Neural progenitor cell (in vitro differentiated cells): ENCODE measurements at regions not wholly inside any gene's neighbourhood (a gene's known extent, or its start where the extent isn't known, plus 50 kb on each side); places are given as distances from the start of the nearest gene placed in this dataset.

Experiments used
- DNase-seq: peaks from one replicate; pipeline ENCODE4 v3.0.0-alpha.2; 2016; ENCODE audit warnings: low spot score
- H2AFZ ChIP-seq: fragments of 200-600 bp; sonication (generic); replicated peaks from 2 replicates; pipeline ENCODE4 v1.6.1; 2016; ENCODE audit warnings: antibody characterized with exemption
- H3F3A ChIP-seq: fragments of 200-600 bp; sonication (generic); 2 replicates; pipeline ENCODE4 v1.6.1; 2016; ENCODE audit warnings: antibody characterized with exemption, low read depth
- H3K27ac ChIP-seq: fragments of 200-600 bp; sonication (generic); 2 replicates; pipeline ENCODE4 v1.5.1; 2016; ENCODE audit warnings: mild to moderate bottlenecking
- H3K27me3 ChIP-seq: fragments of 200-600 bp; sonication (generic); 2 replicates; pipeline ENCODE4 v1.6.1; 2016; ENCODE audit warnings: mild to moderate bottlenecking, moderate library complexity
- H3K36me3 ChIP-seq: fragments of 200-600 bp; sonication (generic); 2 replicates; pipeline ENCODE4 v1.5.1; 2016
- H3K4me1 ChIP-seq: fragments of 200-600 bp; sonication (generic); 2 replicates; pipeline ENCODE4 v1.6.1; 2016; ENCODE audit warnings: mixed run types
- H3K4me2 ChIP-seq: fragments of 200-600 bp; sonication (generic); 2 replicates; pipeline ENCODE4 v1.6.1; 2016
- H3K4me3 ChIP-seq: fragments of 200-600 bp; sonication (generic); 2 replicates; pipeline ENCODE4 v1.5.1; 2016
- H3K79me2 ChIP-seq: fragments of 200-600 bp; sonication (generic); 2 replicates; pipeline ENCODE4 v1.6.1; 2016; ENCODE audit warnings: low read depth
- H3K9ac ChIP-seq: fragments of 200-600 bp; sonication (generic); 2 replicates; pipeline ENCODE4 v1.6.1; 2016
- H3K9me3 ChIP-seq: fragments of 200-600 bp; sonication (generic); 2 replicates; pipeline ENCODE4 v1.5.1; 2016; ENCODE audit warnings: low read depth
- H4K20me1 ChIP-seq: fragments of 200-600 bp; sonication (generic); 2 replicates; pipeline ENCODE4 v1.6.1; 2016; ENCODE audit warnings: low read depth
- H3K27ac Mint-ChIP-seq: 3 replicates; pipeline ENCODE4 v1.8.0; 2021; ENCODE audit warnings: mixed read lengths
- H3K27me3 Mint-ChIP-seq: 2 replicates; pipeline ENCODE4 v1.8.0; 2022; ENCODE audit warnings: low read depth, mild to moderate bottlenecking, inconsistent platforms, moderate library complexity, mixed read lengths; ENCODE audit not compliant: insufficient read depth
- H3K36me3 Mint-ChIP-seq: 3 replicates; pipeline ENCODE4 v1.8.0; 2021; ENCODE audit warnings: mixed read lengths
- H3K4me1 Mint-ChIP-seq: 3 replicates; pipeline ENCODE4 v1.8.0; 2021; ENCODE audit warnings: mixed read lengths
- H3K4me3 Mint-ChIP-seq: 3 replicates; pipeline ENCODE4 v1.8.0; 2021; ENCODE audit warnings: mild to moderate bottlenecking, moderate library complexity, mixed read lengths
- H3K9me3 Mint-ChIP-seq: 3 replicates; pipeline ENCODE4 v1.8.0; 2020; ENCODE audit warnings: mixed read lengths
- EZH2 ChIP-seq: fragments of 200-600 bp; sonication (generic); IDR thresholded peaks from 2 replicates; pipeline ENCODE4 v1.6.1; 2017; ENCODE audit warnings: antibody characterized with exemption, mild to moderate bottlenecking, moderate library complexity
- EZH2phosphoT487 ChIP-seq: fragments of 200-600 bp; sonication (generic); IDR thresholded peaks from 2 replicates; pipeline ENCODE4 v1.6.1; 2017; ENCODE audit warnings: antibody characterized with exemption
- TF ChIP-seq, protein P1 (sequence below): fragments of 200-600 bp; sonication (generic); IDR thresholded peaks from 2 replicates; pipeline ENCODE4 v1.5.1; 2017; ENCODE audit warnings: antibody characterized with exemption, mild to moderate bottlenecking

GRCh38 chr3:22372292-22373062 lies 621.5 kb upstream of the ZNF385D start:
- Histone ChIP-seq H2AFZ (peak overlapping the region; percentile 85), H3K27me3 (peaks cover 72% of the 10 kb centered on the region), H3K27ac (no peak overlapping the region), H3K36me3 (no peaks in the 10 kb centered on the region), H3F3A (peaks cover 4% of the 10 kb centered on the region), H3K9me3 (no peaks in the 10 kb centered on the region), H4K20me1 (peaks cover 6% of the 10 kb centered on the region), H3K4me1 (peaks cover 7% of the 10 kb centered on the region), H3K79me2 (no peaks in the 10 kb centered on the region), H3K4me3 (peak overlapping the region; percentile 54), H3K4me2 (peak overlapping the region; percentile 96), H3K9ac (no peak overlapping the region)
- Mint-ChIP-seq H3K4me1 (peaks cover 11% of the 10 kb centered on the region), H3K27me3 (peaks cover 32% of the 10 kb centered on the region), H3K9me3 (peaks cover 3% of the 10 kb centered on the region), H3K27ac (no peak overlapping the region), H3K36me3 (no peaks in the 10 kb centered on the region), H3K4me3 (peak overlapping the region; percentile 80)
- peak; percentile 79 for DNase-seq
- TF ChIP-seq EZH2, result peak; percentile 80
- TF ChIP-seq, protein P1, sequence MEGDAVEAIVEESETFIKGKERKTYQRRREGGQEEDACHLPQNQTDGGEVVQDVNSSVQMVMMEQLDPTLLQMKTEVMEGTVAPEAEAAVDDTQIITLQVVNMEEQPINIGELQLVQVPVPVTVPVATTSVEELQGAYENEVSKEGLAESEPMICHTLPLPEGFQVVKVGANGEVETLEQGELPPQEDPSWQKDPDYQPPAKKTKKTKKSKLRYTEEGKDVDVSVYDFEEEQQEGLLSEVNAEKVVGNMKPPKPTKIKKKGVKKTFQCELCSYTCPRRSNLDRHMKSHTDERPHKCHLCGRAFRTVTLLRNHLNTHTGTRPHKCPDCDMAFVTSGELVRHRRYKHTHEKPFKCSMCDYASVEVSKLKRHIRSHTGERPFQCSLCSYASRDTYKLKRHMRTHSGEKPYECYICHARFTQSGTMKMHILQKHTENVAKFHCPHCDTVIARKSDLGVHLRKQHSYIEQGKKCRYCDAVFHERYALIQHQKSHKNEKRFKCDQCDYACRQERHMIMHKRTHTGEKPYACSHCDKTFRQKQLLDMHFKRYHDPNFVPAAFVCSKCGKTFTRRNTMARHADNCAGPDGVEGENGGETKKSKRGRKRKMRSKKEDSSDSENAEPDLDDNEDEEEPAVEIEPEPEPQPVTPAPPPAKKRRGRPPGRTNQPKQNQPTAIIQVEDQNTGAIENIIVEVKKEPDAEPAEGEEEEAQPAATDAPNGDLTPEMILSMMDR, result no peak
- TF ChIP-seq EZH2phosphoT487, result peak; percentile 59

GRCh38 chr3:22373182-22373581 lies 622.2 kb upstream of the ZNF385D start:
- no peak overlapping the region for H3K9ac ChIP-seq
- H3K27me3 Mint-ChIP-seq, result peaks cover 32% of the 10 kb centered on the region
- peaks cover 72% of the 10 kb centered on the region for H3K27me3 ChIP-seq

DNA sequence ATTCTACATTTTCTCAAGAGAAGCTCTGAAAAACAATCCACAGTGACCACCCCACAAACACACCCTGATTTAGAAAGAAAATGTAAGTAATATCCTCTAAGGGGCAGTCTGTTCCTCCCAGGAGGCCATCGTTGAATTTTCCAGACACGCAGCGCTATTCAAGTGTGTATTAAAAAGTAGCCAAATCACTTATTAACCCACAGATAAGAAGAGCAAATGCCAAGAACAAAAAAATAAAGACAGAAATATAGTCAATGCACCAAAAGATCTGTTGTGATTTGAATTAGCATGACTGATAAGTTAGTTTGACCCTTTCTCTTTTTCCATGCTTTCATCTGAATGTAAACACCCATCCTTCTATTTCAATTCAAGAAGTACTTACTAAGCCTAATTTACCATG lies 622.8 kb upstream of the ZNF385D start:
- TF ChIP-seq EZH2phosphoT487 (no peak), EZH2 (no peak)
- TF ChIP-seq, protein P1, result no peak
- Mint-ChIP-seq H3K9me3 (peaks cover 3% of the 10 kb centered on the region), H3K4me3 (no peak overlapping the region), H3K27me3 (peaks cover 30% of the 10 kb centered on the region), H3K4me1 (peaks cover 11% of the 10 kb centered on the region), H3K36me3 (no peaks in the 10 kb centered on the region), H3K27ac (no peak overlapping the region)
- Histone ChIP-seq H3K27ac (no peak overlapping the region), H3K36me3 (no peaks in the 10 kb centered on the region), H4K20me1 (peaks cover 6% of the 10 kb centered on the region), H3K79me2 (no peaks in the 10 kb centered on the region), H3K4me2 (no peak overlapping the region), H3K9me3 (no peaks in the 10 kb centered on the region), H2AFZ (no peak overlapping the region), H3F3A (peaks cover 4% of the 10 kb centered on the region), H3K27me3 (peaks cover 66% of the 10 kb centered on the region), H3K9ac (no peak overlapping the region), H3K4me1 (peaks cover 7% of the 10 kb centered on the region), H3K4me3 (no peak overlapping the region)
- no peak for DNase-seq

More at GRCh38 chr3:22373182-22373581, 622.2 kb upstream of the ZNF385D start:
- H3K36me3 ChIP-seq, result no peaks in the 10 kb centered on the region
- H2AFZ ChIP-seq, result no peak overlapping the region
- peaks cover 6% of the 10 kb centered on the region for H4K20me1 ChIP-seq
- TF ChIP-seq EZH2, result no peak
- TF ChIP-seq, protein P1, result no peak
- no peak for TF ChIP-seq EZH2phosphoT487
- Mint-ChIP-seq H3K36me3 (no peaks in the 10 kb centered on the region), H3K27ac (no peak overlapping the region), H3K4me1 (peaks cover 11% of the 10 kb centered on the region), H3K9me3 (peaks cover 3% of the 10 kb centered on the region), H3K4me3 (peak overlapping the region; percentile 80)
- DNase-seq, result no peak
- H3K79me2 ChIP-seq, result no peaks in the 10 kb centered on the region
- no peak overlapping the region for H3K27ac ChIP-seq
- H3K4me1 ChIP-seq, result peaks cover 7% of the 10 kb centered on the region
- H3K9me3 ChIP-seq, result no peaks in the 10 kb centered on the region
- H3K4me2 ChIP-seq, result peak overlapping the region; percentile 96
- H3F3A ChIP-seq, result peaks cover 4% of the 10 kb centered on the region
- no peak overlapping the region for H3K4me3 ChIP-seq
